ENCODE measurements at regions not wholly inside any gene's neighbourhood (a gene's known extent, or its start where the extent isn't known, plus 50 kb on each side); places are given as distances from the start of the nearest gene placed in this dataset.

DNA sequence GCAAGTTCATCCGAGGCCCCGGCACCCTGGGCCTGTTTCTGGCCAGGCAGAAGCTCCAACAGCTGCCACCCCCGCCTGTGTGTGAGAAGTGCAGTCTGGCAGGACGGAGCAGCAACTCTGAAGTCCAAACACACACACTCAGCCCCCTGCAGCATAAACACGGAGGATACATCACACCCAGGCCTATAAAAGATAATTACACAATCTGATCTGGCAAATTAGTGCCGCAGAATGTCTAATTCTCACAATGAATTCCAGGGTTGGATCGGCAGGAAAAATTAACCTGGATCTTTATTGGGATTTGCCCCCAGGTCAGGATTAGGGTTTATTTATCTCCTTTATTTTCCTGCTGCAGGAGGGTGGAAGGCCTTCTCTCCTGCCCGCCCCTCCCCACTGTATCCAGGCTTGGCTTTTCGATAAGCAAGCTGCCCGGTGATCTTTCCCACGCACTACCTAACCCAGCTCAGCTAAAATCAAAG, 311.4 kb downstream of the SOX9 start:
- TF ChIP-seq, protein P1, sequence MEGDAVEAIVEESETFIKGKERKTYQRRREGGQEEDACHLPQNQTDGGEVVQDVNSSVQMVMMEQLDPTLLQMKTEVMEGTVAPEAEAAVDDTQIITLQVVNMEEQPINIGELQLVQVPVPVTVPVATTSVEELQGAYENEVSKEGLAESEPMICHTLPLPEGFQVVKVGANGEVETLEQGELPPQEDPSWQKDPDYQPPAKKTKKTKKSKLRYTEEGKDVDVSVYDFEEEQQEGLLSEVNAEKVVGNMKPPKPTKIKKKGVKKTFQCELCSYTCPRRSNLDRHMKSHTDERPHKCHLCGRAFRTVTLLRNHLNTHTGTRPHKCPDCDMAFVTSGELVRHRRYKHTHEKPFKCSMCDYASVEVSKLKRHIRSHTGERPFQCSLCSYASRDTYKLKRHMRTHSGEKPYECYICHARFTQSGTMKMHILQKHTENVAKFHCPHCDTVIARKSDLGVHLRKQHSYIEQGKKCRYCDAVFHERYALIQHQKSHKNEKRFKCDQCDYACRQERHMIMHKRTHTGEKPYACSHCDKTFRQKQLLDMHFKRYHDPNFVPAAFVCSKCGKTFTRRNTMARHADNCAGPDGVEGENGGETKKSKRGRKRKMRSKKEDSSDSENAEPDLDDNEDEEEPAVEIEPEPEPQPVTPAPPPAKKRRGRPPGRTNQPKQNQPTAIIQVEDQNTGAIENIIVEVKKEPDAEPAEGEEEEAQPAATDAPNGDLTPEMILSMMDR (conservative IDR thresholded peaks at IDR 0.05) = no peak
- H3K4me1 Mint-ChIP-seq = peaks cover 12% of the 10 kb centered on the region
- peaks cover 43% of the 10 kb centered on the region for H3K27me3 Mint-ChIP-seq (ENCODE audit: insufficient read depth)
- Histone ChIP-seq H3K27ac (ENCODE audit: low read depth, low read length) (no peak overlapping the region), H3K9me3 (ENCODE audit: control insufficient read depth, low read length) (no peaks in the 10 kb centered on the region), H3K27me3 (ENCODE audit: control insufficient read depth, insufficient read depth, low read length, poor library complexity, severe bottlenecking) (peaks cover 15% of the 10 kb centered on the region), H3K4me3 (ENCODE audit: low read length) (no peak overlapping the region), H3K9ac (ENCODE audit: extremely low read depth, low read length, poor library complexity, severe bottlenecking) (no peak overlapping the region), H3K4me1 (ENCODE audit: control insufficient read depth, insufficient read depth, low read length) (no peaks in the 10 kb centered on the region), H3K36me3 (ENCODE audit: control insufficient read depth, insufficient read depth, low read length) (no peaks in the 10 kb centered on the region)
- 90 to 95% methylated on average over 6 to 11 of the region's 11 CpGs for WGBS, 2 experiments (ENCODE audit: insufficient coverage in 1 of 2, insufficient read length in 1 of 2)
- no peaks in the 10 kb centered on the region for H3K9me3 Mint-ChIP-seq
- H3K27ac Mint-ChIP-seq = no peak overlapping the region
- no peak for DNase-seq
- H3K4me3 Mint-ChIP-seq = no peak overlapping the region
- H3K36me3 Mint-ChIP-seq (ENCODE audit: low read depth) = no peaks in the 10 kb centered on the region

DNA sequence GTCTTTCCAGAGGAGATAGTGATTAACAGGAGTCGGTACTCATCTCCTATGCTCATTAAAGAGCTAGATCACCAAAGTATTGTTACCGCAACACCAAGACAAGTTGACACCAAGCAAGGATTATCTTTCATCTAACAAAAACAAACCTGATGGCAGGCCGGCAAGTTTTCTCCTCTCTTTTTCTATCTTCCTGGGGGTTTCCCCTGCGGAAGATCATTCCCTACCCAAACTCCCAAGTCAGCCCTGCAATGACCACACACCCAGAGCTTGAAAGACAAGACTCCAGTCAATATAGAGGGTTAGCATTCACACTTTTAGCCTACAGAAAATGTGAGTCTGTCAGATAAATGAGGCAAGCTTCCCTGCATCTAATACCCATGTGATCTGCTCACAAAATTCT, 312.1 kb downstream of the SOX9 start:
- Histone ChIP-seq H3K4me1 (ENCODE audit: control insufficient read depth, insufficient read depth, low read length) (no peaks in the 10 kb centered on the region), H3K27ac (ENCODE audit: low read depth, low read length) (no peak overlapping the region), H3K27me3 (ENCODE audit: control insufficient read depth, insufficient read depth, low read length, poor library complexity, severe bottlenecking) (peaks cover 9% of the 10 kb centered on the region), H3K9me3 (ENCODE audit: control insufficient read depth, low read length) (no peaks in the 10 kb centered on the region), H3K4me3 (ENCODE audit: low read length) (no peak overlapping the region), H3K36me3 (ENCODE audit: control insufficient read depth, insufficient read depth, low read length) (no peaks in the 10 kb centered on the region), H3K9ac (ENCODE audit: extremely low read depth, low read length, poor library complexity, severe bottlenecking) (no peak overlapping the region)
- TF ChIP-seq, protein P1 (conservative IDR thresholded peaks at IDR 0.05) = no peak
- H3K36me3 Mint-ChIP-seq (ENCODE audit: low read depth) = no peaks in the 10 kb centered on the region
- H3K27me3 Mint-ChIP-seq (ENCODE audit: insufficient read depth) = peaks cover 36% of the 10 kb centered on the region
- H3K4me3 Mint-ChIP-seq = no peak overlapping the region
- 87 to 89% methylated on average over 1 to 4 of the region's 4 CpGs for WGBS, 2 experiments (ENCODE audit: insufficient coverage in 1 of 2, insufficient read length in 1 of 2)
- H3K4me1 Mint-ChIP-seq = peaks cover 12% of the 10 kb centered on the region
- DNase-seq = no peak
- H3K27ac Mint-ChIP-seq = no peak overlapping the region
- no peaks in the 10 kb centered on the region for H3K9me3 Mint-ChIP-seq

DNA sequence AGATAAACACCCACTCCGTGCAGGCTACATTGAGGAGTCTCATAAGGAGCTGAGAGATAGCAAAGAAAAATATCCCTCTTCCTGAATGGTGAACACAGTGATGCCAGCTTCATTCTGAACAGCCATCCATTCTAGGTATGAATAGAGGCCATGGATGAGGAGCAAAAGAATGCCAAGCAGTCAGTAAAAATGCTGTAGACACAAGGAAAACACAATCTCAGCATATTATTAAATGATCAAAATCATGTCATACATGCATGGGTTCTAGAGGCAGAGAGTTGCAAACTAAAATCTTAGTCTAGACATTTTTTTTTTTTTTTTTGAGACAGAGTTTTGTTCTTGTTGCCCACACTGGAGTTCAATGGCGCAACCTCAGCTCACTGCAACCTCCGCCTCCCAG, 313.0 kb downstream of the SOX9 start:
- Mint-ChIP-seq H3K27me3 (ENCODE audit: insufficient read depth) (peaks cover 29% of the 10 kb centered on the region), H3K9me3 (peaks cover 4% of the 10 kb centered on the region), H3K4me3 (no peak overlapping the region), H3K4me1 (peaks cover 12% of the 10 kb centered on the region), H3K27ac (no peak overlapping the region), H3K36me3 (ENCODE audit: low read depth) (no peaks in the 10 kb centered on the region)
- H3K4me1 ChIP-seq (ENCODE audit: control insufficient read depth, insufficient read depth, low read length) = no peaks in the 10 kb centered on the region
- H3K9me3 ChIP-seq (ENCODE audit: control insufficient read depth, low read length) = peaks cover under 1% of the 10 kb centered on the region
- TF ChIP-seq, protein P1 (conservative IDR thresholded peaks at IDR 0.05) = no peak
- no peak overlapping the region for H3K27ac ChIP-seq (ENCODE audit: low read depth, low read length)
- 83 to 94% methylated on average over 3 of the region's 3 CpGs for WGBS, 2 experiments (ENCODE audit: insufficient coverage in 1 of 2, insufficient read length in 1 of 2)
- no peak for DNase-seq
- no peaks in the 10 kb centered on the region for H3K36me3 ChIP-seq (ENCODE audit: control insufficient read depth, insufficient read depth, low read length)
- H3K4me3 ChIP-seq (ENCODE audit: low read length) = no peak overlapping the region
- H3K9ac ChIP-seq (ENCODE audit: extremely low read depth, low read length, poor library complexity, severe bottlenecking) = no peak overlapping the region
- peaks cover 5% of the 10 kb centered on the region for H3K27me3 ChIP-seq (ENCODE audit: control insufficient read depth, insufficient read depth, low read length, poor library complexity, severe bottlenecking)

Measured in endodermal cell (in vitro differentiated cells).